ENCODE measurements at regions not wholly inside any gene's neighbourhood (a gene's known extent, or its start where the extent isn't known, plus 50 kb on each side); places are given as distances from the start of the nearest gene placed in this dataset.

GRCh38 chr6:156563714-156564113 is 213.5 kb upstream of the ARID1B start:
- Histone ChIP-seq H3K79me2 (ENCODE audit: insufficient read depth, low read length) (no peaks in the 10 kb centered on the region), H3K9ac (ENCODE audit: low read length) (no peak overlapping the region), H3K27me3 (ENCODE audit: insufficient read depth, low read length) (no peaks in the 10 kb centered on the region), H3K4me1 (ENCODE audit: control insufficient read depth in 1 of 2, insufficient read depth in 2 of 2, low read length in 2 of 2) (no peaks in the 10 kb centered on the region), H4K20me1 (ENCODE audit: insufficient read depth) (no peaks in the 10 kb centered on the region), H3K36me3 (ENCODE audit: control insufficient read depth in 1 of 2, insufficient read depth in 2 of 2, low read length in 2 of 2) (no peaks in the 10 kb centered on the region), H3K9me2 (ENCODE audit: insufficient read depth) (no peaks in the 10 kb centered on the region), H3K27ac (ENCODE audit: low read depth, low read length) (no peak overlapping the region), H3K4me3 (replicated peaks in 1 of 2; ENCODE audit: low read depth in 1 of 2, low read length in 2 of 2) (no peak overlapping the region), H3K9me3 (ENCODE audit: control insufficient read depth in 1 of 2, insufficient read depth in 1 of 2, low read depth in 1 of 2, low read length in 2 of 2) (0 out of 4 replicates have a peak, but pooled peaks cover 0 to 8% of the 10 kb centered on the region in 2 experiments), H3K4me2 (ENCODE audit: low read length) (no peak overlapping the region), H2AFZ (ENCODE audit: low read depth, low read length, poor library complexity, severe bottlenecking) (no peak overlapping the region)
- ChIA-PET RAD21 (ENCODE audit: low non-redundant PET in 1 of 2, low total read pairs in 2 of 2, uncharacterized antibody in 2 of 2, unreplicated experiment in 2 of 2) (no interaction called here), CTCF (no interaction called here), POLR2A (no interaction called here)
- TF ChIP-seq POLR2A (IDR thresholded peaks at IDR 0.05; ENCODE audit: borderline replicate concordance, extremely low read depth, insufficient read depth, insufficient read length) (no peak), RAD21 (IDR thresholded peaks at IDR 0.05; ENCODE audit: low read depth) (no peak), POLR2AphosphoS5 (IDR thresholded peaks at IDR 0.05; ENCODE audit: low read depth, low read length) (no peak), ELF1 (IDR thresholded peaks at IDR 0.05; ENCODE audit: borderline replicate concordance, low read depth) (no peak), EZH2phosphoT487 (IDR thresholded peaks at IDR 0.05; ENCODE audit: borderline replicate concordance) (no peak)
- no peak for ATAC-seq
- intact Hi-C loops (cut with micrococcal nuclease), result loop anchor here (1.0 to 10.0 kb wide), 8 partner anchors 99 to 1236 kb away; partner anchors contain the start of gene ARID1B
- no peak for DNase-seq (ENCODE audit: low read depth, low spot score)
- BruUV-seq (replicated peaks), result no TSS peak

GRCh38 chr6:156562636-156563035 is 214.5 kb upstream of the ARID1B start:
- CTCF ChIA-PET, result no interaction called here
- BruUV-seq (replicated peaks), result no TSS peak
- Histone ChIP-seq H4K20me1 (ENCODE audit: insufficient read depth) (no peaks in the 10 kb centered on the region), H3K4me1 (ENCODE audit: control insufficient read depth in 1 of 2, insufficient read depth in 2 of 2, low read length in 2 of 2) (no peaks in the 10 kb centered on the region), H3K27ac (ENCODE audit: low read depth, low read length) (no peak overlapping the region), H2AFZ (ENCODE audit: low read depth, low read length, poor library complexity, severe bottlenecking) (no peak overlapping the region), H3K36me3 (ENCODE audit: control insufficient read depth in 1 of 2, insufficient read depth in 2 of 2, low read length in 2 of 2) (no peaks in the 10 kb centered on the region), H3K9ac (ENCODE audit: low read length) (no peak overlapping the region), H3K9me3 (ENCODE audit: control insufficient read depth in 1 of 2, insufficient read depth in 1 of 2, low read depth in 1 of 2, low read length in 2 of 2) (0 out of 4 replicates have a peak, but pooled peaks cover 0 to 8% of the 10 kb centered on the region in 2 experiments), H3K4me2 (ENCODE audit: low read length) (no peak overlapping the region), H3K79me2 (ENCODE audit: insufficient read depth, low read length) (no peaks in the 10 kb centered on the region), H3K9me2 (ENCODE audit: insufficient read depth) (no peaks in the 10 kb centered on the region), H3K27me3 (ENCODE audit: insufficient read depth, low read length) (no peaks in the 10 kb centered on the region), H3K4me3 (replicated peaks in 1 of 2; ENCODE audit: low read depth in 1 of 2, low read length in 2 of 2) (no peak overlapping the region)
- POLR2A ChIA-PET, result no interaction called here
- intact Hi-C loops (cut with micrococcal nuclease), result loop anchor here (5.0 to 10.0 kb wide), 5 partner anchors 215 to 1235 kb away; partner anchors contain the start of gene ARID1B
- DNase-seq (ENCODE audit: low read depth, low spot score) (no peak), ATAC-seq (no peak)
- RAD21 ChIA-PET (ENCODE audit: low non-redundant PET in 1 of 2, low total read pairs in 2 of 2, uncharacterized antibody in 2 of 2, unreplicated experiment in 2 of 2), result no interaction called here
- TF ChIP-seq ELF1 (IDR thresholded peaks at IDR 0.05; ENCODE audit: borderline replicate concordance, low read depth) (no peak), TCF7L2 (IDR thresholded peaks at IDR 0.05; ENCODE audit: borderline replicate concordance, extremely low read depth, insufficient read depth, insufficient read length) (no peak), SP1 (IDR thresholded peaks at IDR 0.05; ENCODE audit: low read depth) (no peak), ATF3 (IDR thresholded peaks at IDR 0.05) (no peak), POLR2AphosphoS5 (IDR thresholded peaks at IDR 0.05; ENCODE audit: low read depth, low read length) (no peak), SIN3A (IDR thresholded peaks at IDR 0.05; ENCODE audit: low read depth) (no peak), JUND (IDR thresholded peaks at IDR 0.05) (no peak), YY1 (IDR thresholded peaks at IDR 0.05; ENCODE audit: extremely low read depth, insufficient replicate concordance, low read depth, low read length) (no peak), ZFX (IDR thresholded peaks at IDR 0.05) (no peak), SRF (IDR thresholded peaks at IDR 0.05; ENCODE audit: low read depth) (no peak), MAX (IDR thresholded peaks at IDR 0.05) (no peak), REST (IDR thresholded peaks at IDR 0.05; ENCODE audit: low read depth) (no peak), RAD21 (IDR thresholded peaks at IDR 0.05; ENCODE audit: low read depth) (no peak), CTCF (IDR thresholded peaks at IDR 0.05 in 2 of 3, conservative IDR thresholded peaks at IDR 0.05 in 1 of 3; ENCODE audit: borderline replicate concordance in 1 of 3, insufficient read depth in 1 of 3, low read depth in 2 of 3, low read length in 2 of 3) (no peak)
